ENCODE measurements at regions not wholly inside any gene's neighbourhood (a gene's known extent, or its start where the extent isn't known, plus 50 kb on each side); places are given as distances from the start of the nearest gene placed in this dataset.

DNA sequence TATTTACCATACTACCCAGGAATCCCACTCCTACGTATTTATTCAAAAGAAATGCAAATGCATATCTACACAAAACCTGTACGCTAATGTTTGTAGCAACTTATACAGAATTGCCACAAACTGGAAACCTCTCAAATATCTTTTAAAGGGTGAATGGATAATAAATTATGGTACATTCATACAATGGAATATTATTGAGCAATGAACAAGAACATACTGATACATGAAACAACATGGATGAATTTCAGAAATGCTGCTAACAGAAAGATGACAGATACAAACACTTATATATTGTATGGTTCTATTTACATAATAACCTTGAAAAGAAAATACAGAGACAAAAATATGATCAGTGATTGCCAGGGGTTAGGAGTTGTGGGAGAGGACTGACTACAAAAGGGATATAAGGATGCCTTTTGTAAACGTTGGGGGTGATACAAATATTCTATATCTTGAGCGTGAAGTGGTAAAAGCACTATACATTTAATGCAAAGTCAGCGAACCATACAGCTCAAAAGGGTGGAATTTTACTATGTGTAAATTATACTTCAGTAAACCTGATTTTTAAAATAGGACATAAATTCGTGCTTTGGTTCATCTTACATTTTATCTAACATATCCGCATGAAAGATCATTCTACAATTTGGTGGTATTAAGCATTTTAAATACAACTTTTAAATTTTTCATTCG, 55.0 kb upstream of the FOXB1 start:
- no peaks in the 10 kb centered on the region for H3K79me2 ChIP-seq (ENCODE audit: control insufficient read depth, insufficient read depth, low read length)
- no peak overlapping the region for H3K27ac ChIP-seq (ENCODE audit: insufficient read depth, low read length)

DNA sequence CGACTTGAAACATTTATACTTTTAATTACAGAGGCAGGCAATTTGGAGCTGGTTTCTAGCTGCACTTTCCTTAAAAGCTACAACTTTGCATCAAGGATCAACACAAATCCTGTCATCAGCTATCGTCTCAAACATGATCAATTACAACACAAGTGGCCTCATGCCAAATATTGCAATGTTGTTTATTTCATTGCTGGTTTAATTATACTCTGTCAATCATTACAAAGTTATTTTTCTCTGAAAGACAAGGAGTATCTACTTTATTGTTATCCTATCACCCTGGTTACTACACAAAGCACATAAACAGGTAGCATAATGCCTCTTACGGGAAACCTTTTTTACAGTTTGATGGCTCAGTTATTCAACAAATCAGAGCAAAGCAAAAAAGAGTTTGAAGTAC, 58.0 kb upstream of the FOXB1 start:
- Histone ChIP-seq H4K20me1 (ENCODE audit: control insufficient read depth, extremely low read depth, insufficient read depth, low read length) (no peaks in the 10 kb centered on the region), H3K4me3 (replicated peaks in 1 of 4; ENCODE audit: control extremely low read depth in 1 of 4, insufficient read depth in 1 of 4, low read depth in 3 of 4, low read length in 4 of 4) (no peak overlapping the region), H3K27ac (ENCODE audit: insufficient read depth, low read length) (no peak overlapping the region), H3K9me3 (ENCODE audit: control insufficient read depth, insufficient read depth, low read depth, low read length) (no peaks in the 10 kb centered on the region), H3K9ac (ENCODE audit: insufficient read depth, low read length) (no peak overlapping the region), H3K36me3 (ENCODE audit: control insufficient read depth, insufficient read depth, low read length) (no peaks in the 10 kb centered on the region), H3K4me1 (ENCODE audit: control insufficient read depth, extremely low read depth, insufficient read depth, low read length) (no peaks in the 10 kb centered on the region), H3K4me2 (ENCODE audit: extremely low read depth, insufficient read depth, low read length) (no peak overlapping the region), H3K27me3 (ENCODE audit: control insufficient read depth, insufficient read depth, low read length) (no peaks in the 10 kb centered on the region), H3K79me2 (ENCODE audit: control insufficient read depth, insufficient read depth, low read length) (no peaks in the 10 kb centered on the region), H2AFZ (ENCODE audit: low read length) (no peak overlapping the region)
- no peak for DNase-seq (ENCODE audit: low read depth in 2 of 2)
- TF ChIP-seq EZH2 (IDR thresholded peaks at IDR 0.05; ENCODE audit: low read length, missing control alignments): no peak
- TF ChIP-seq, protein P1, sequence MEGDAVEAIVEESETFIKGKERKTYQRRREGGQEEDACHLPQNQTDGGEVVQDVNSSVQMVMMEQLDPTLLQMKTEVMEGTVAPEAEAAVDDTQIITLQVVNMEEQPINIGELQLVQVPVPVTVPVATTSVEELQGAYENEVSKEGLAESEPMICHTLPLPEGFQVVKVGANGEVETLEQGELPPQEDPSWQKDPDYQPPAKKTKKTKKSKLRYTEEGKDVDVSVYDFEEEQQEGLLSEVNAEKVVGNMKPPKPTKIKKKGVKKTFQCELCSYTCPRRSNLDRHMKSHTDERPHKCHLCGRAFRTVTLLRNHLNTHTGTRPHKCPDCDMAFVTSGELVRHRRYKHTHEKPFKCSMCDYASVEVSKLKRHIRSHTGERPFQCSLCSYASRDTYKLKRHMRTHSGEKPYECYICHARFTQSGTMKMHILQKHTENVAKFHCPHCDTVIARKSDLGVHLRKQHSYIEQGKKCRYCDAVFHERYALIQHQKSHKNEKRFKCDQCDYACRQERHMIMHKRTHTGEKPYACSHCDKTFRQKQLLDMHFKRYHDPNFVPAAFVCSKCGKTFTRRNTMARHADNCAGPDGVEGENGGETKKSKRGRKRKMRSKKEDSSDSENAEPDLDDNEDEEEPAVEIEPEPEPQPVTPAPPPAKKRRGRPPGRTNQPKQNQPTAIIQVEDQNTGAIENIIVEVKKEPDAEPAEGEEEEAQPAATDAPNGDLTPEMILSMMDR (conservative IDR thresholded peaks at IDR 0.05 in 1 of 2, IDR thresholded peaks at IDR 0.05 in 1 of 2; ENCODE audit: low read depth in 1 of 2, low read length in 2 of 2): no peak

More for the DNA sequence above, 55.0 kb upstream of the FOXB1 start:
- Histone ChIP-seq H2AFZ (ENCODE audit: low read length) (no peak overlapping the region), H3K9ac (ENCODE audit: insufficient read depth, low read length) (no peak overlapping the region), H3K4me3 (replicated peaks in 1 of 4; ENCODE audit: control extremely low read depth in 1 of 4, insufficient read depth in 1 of 4, low read depth in 3 of 4, low read length in 4 of 4) (no peak overlapping the region), H4K20me1 (ENCODE audit: control insufficient read depth, extremely low read depth, insufficient read depth, low read length) (no peaks in the 10 kb centered on the region), H3K27me3 (ENCODE audit: control insufficient read depth, insufficient read depth, low read length) (no peaks in the 10 kb centered on the region), H3K4me2 (ENCODE audit: extremely low read depth, insufficient read depth, low read length) (no peak overlapping the region), H3K9me3 (ENCODE audit: control insufficient read depth, insufficient read depth, low read depth, low read length) (no peaks in the 10 kb centered on the region), H3K4me1 (ENCODE audit: control insufficient read depth, extremely low read depth, insufficient read depth, low read length) (no peaks in the 10 kb centered on the region), H3K36me3 (ENCODE audit: control insufficient read depth, insufficient read depth, low read length) (no peaks in the 10 kb centered on the region)
- DNase-seq (ENCODE audit: low read depth in 2 of 2): no peak
- TF ChIP-seq EZH2 (IDR thresholded peaks at IDR 0.05; ENCODE audit: low read length, missing control alignments): no peak

DNA sequence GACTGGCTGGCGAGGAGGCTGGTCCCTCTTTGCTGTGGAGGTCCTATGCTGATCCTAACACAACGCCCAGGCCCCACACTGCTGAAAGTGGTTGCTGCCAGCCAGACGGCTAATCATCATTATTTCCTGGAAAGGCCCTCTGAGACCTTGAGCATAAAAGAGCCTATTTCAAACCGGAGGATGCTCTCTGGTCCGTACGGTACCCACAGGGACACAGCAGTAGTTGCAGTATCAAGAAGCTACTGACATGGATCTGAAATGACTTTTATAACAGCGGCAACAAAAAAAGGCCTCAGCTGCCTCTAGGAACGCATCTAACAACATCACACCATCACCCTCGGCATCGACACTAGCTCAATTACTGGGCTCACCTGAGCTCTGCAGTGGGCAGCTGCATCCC, 59.1 kb upstream of the FOXB1 start:
- no peak for DNase-seq (ENCODE audit: low read depth in 2 of 2)
- no peak overlapping the region for H3K4me2 ChIP-seq (ENCODE audit: extremely low read depth, insufficient read depth, low read length)
- no peak overlapping the region for H3K27ac ChIP-seq (ENCODE audit: insufficient read depth, low read length)
- no peak overlapping the region for H3K4me3 ChIP-seq (replicated peaks in 1 of 4; ENCODE audit: control extremely low read depth in 1 of 4, insufficient read depth in 1 of 4, low read depth in 3 of 4, low read length in 4 of 4)
- no peaks in the 10 kb centered on the region for H3K36me3 ChIP-seq (ENCODE audit: control insufficient read depth, insufficient read depth, low read length)
- no peak overlapping the region for H3K9ac ChIP-seq (ENCODE audit: insufficient read depth, low read length)
- no peaks in the 10 kb centered on the region for H3K79me2 ChIP-seq (ENCODE audit: control insufficient read depth, insufficient read depth, low read length)
- H4K20me1 ChIP-seq (ENCODE audit: control insufficient read depth, extremely low read depth, insufficient read depth, low read length): no peaks in the 10 kb centered on the region
- TF ChIP-seq, protein P1 (conservative IDR thresholded peaks at IDR 0.05 in 1 of 2, IDR thresholded peaks at IDR 0.05 in 1 of 2; ENCODE audit: low read depth in 1 of 2, low read length in 2 of 2): no peak
- no peak for TF ChIP-seq EZH2 (IDR thresholded peaks at IDR 0.05; ENCODE audit: low read length, missing control alignments)
- H3K9me3 ChIP-seq (ENCODE audit: control insufficient read depth, insufficient read depth, low read depth, low read length): no peaks in the 10 kb centered on the region
- H2AFZ ChIP-seq (ENCODE audit: low read length): no peak overlapping the region
- no peaks in the 10 kb centered on the region for H3K27me3 ChIP-seq (ENCODE audit: control insufficient read depth, insufficient read depth, low read length)
- no peaks in the 10 kb centered on the region for H3K4me1 ChIP-seq (ENCODE audit: control insufficient read depth, extremely low read depth, insufficient read depth, low read length)

All from fibroblast of lung (primary cell).